ENCODE measurements at regions not wholly inside any gene's neighbourhood (a gene's known extent, or its start where the extent isn't known, plus 50 kb on each side); places are given as distances from the start of the nearest gene placed in this dataset.

GRCh38 chr2:236657801-236658200 lies 88.2 kb downstream of the ACKR3 start:
- TF ChIP-seq CTCF (conservative IDR thresholded peaks at IDR 0.05; ENCODE audit: low read depth): no peak
- POLR2A ChIA-PET (ENCODE audit: low non-redundant PET): no interaction called here
- H3K27ac ChIP-seq: no peak overlapping the region
- CTCF ChIA-PET: no interaction called here
- no peak for DNase-seq (ENCODE audit: low spot score)

- H3K27ac ChIP-seq: no peak overlapping the region
- no peak for TF ChIP-seq CTCF (conservative IDR thresholded peaks at IDR 0.05; ENCODE audit: low read depth)
- ChIA-PET POLR2A (ENCODE audit: low non-redundant PET) (no interaction called here), CTCF (no interaction called here)
- DNase-seq (ENCODE audit: low spot score): no peak
These were observed 89.5 kb downstream of the ACKR3 start for GRCh38 chr2:236658974-236659757.

- POLR2A ChIA-PET (ENCODE audit: low non-redundant PET): no interaction called here
- CTCF ChIA-PET: no interaction called here
- no peak for TF ChIP-seq CTCF (conservative IDR thresholded peaks at IDR 0.05; ENCODE audit: low read depth)
- H3K27ac ChIP-seq: no peak overlapping the region
- no peak for DNase-seq (ENCODE audit: low spot score)
These were observed 90.1 kb downstream of the ACKR3 start for GRCh38 chr2:236659758-236660150.

- ChIA-PET CTCF (interaction anchor here (0.6 to 0.7 kb wide), 2 partner anchors 131 to 148 kb away, joined by 3 to 5 read pairs; no protein-coding TSS in a partner anchor), POLR2A (ENCODE audit: low non-redundant PET) (no interaction called here)
- H3K27ac ChIP-seq: peak overlapping the region; percentile 63
- no peak for TF ChIP-seq CTCF (conservative IDR thresholded peaks at IDR 0.05; ENCODE audit: low read depth)
- DNase-seq (ENCODE audit: low spot score): peak; percentile 89
These were observed 91.6 kb downstream of the ACKR3 start for GRCh38 chr2:236661061-236661761.

- POLR2A ChIA-PET (ENCODE audit: low non-redundant PET): no interaction called here
- peak overlapping the region; percentile 63 for H3K27ac ChIP-seq
- no peak for TF ChIP-seq CTCF (conservative IDR thresholded peaks at IDR 0.05; ENCODE audit: low read depth)
- no peak for DNase-seq (ENCODE audit: low spot score)
- CTCF ChIA-PET: no interaction called here
These were observed 92.1 kb downstream of the ACKR3 start for GRCh38 chr2:236661762-236662110.

- ChIA-PET POLR2A (ENCODE audit: low non-redundant PET) (no interaction called here), CTCF (no interaction called here)
- no peak for TF ChIP-seq CTCF (conservative IDR thresholded peaks at IDR 0.05; ENCODE audit: low read depth)
- no peak for DNase-seq (ENCODE audit: low spot score)
- no peak overlapping the region for H3K27ac ChIP-seq
These were observed 92.9 kb downstream of the ACKR3 start for GRCh38 chr2:236662231-236663185.
